ENCODE measurements at regions not wholly inside any gene's neighbourhood (a gene's known extent, or its start where the extent isn't known, plus 50 kb on each side); places are given as distances from the start of the nearest gene placed in this dataset.
A peak's percentile ranks its signal among the peaks of the same experiment; 100 is the strongest.

GRCh38 chr2:144606466-144607095, 86.7 kb upstream of the ZEB2 start:
- peak; percentile 74 for ATAC-seq
- no peaks in the 10 kb centered on the region for H3K36me3 ChIP-seq
- DNase-seq: no peak
- peaks cover 3% of the 10 kb centered on the region for H3K4me1 ChIP-seq
- peak overlapping the region; percentile 31 for H3K27ac ChIP-seq
- TF ChIP-seq CTCF (IDR thresholded peaks at IDR 0.05): no peak
- intact Hi-C loops (cut with DNase I): no loop called here
- no peaks in the 10 kb centered on the region for H3K27me3 ChIP-seq
- H3K4me3 ChIP-seq: no peak overlapping the region
- H3K9me3 ChIP-seq: no peaks in the 10 kb centered on the region

DNA sequence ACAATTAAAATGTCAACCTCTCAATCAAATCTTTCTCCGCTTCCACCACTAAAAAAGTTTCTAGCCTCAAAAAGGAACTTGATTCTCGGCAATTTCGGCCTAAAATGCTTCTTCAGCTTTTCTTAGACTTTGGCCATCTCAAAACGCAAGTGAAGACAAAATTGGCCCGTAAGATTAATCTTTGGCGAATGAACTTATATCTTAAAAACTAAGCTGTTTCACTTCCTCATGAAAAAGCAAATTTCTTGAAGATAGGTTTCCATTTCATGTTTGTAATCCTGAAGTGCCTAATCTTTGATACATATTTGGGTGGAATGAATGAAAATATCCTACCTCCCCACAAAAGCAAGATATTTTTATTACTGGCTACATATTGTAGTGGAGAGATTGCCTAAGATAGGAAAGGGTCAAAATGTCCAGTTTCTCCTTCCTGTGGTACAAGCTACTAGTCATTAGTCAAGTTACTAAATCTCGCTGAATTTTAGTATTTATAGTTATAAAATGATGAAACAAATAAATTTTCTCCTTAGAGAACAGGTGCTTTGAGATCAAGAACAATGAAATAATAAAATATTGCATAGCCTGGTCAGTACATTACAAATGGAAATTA, 85.4 kb upstream of the ZEB2 start:
- H3K9me3 ChIP-seq: no peaks in the 10 kb centered on the region
- no peak for TF ChIP-seq CTCF (IDR thresholded peaks at IDR 0.05)
- peaks cover 3% of the 10 kb centered on the region for H3K4me1 ChIP-seq
- H3K27me3 ChIP-seq: no peaks in the 10 kb centered on the region
- no peaks in the 10 kb centered on the region for H3K36me3 ChIP-seq
- intact Hi-C loops (cut with DNase I): no loop called here
- peak overlapping the region; percentile 9 for H3K27ac ChIP-seq
- ATAC-seq: no peak
- no peak overlapping the region for H3K4me3 ChIP-seq
- DNase-seq: no peak

DNA sequence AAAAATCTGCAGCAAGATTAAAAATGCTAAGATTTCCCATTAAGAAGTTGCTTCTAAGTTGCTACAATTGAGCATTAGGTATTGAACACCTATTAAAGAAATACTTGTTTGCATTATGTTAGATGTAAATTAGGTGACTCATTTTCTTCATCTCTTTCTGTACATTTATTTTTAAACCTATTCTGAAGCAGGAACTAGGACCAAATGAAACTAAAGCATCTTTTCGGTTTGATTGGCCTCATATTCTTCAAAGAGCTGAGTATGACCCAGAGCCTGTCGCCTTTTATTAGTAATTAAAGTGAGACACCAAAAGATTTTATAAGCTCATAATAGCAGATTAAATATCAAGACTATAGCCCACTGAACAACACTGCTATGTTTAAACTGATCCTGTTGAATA, 83.4 kb upstream of the ZEB2 start:
- Histone ChIP-seq H3K27me3 (no peaks in the 10 kb centered on the region), H3K36me3 (no peaks in the 10 kb centered on the region)
- TF ChIP-seq CTCF (IDR thresholded peaks at IDR 0.05): no peak

DNA sequence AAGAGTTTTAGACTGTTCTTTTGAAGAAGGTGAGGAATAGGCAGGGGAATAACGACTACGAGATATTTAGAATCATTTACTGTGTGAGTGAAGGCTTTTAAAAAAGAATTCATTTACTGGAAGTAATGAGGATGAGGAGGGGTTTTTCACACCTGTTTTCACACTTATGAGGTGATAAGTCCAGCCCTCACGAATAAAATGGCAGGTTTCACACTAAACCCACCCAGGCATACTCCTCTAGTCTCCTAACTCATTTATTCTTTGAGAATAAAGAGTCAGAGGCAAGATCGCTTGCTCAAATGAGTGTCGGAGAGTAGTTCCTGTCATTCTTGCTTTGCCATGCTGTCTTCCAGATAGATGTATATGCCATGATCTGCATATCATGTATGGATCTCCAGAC, 79.0 kb upstream of the ZEB2 start:
- Histone ChIP-seq H3K36me3 (no peaks in the 10 kb centered on the region), H3K27me3 (no peaks in the 10 kb centered on the region), H3K9me3 (no peaks in the 10 kb centered on the region), H3K4me3 (no peak overlapping the region), H3K27ac (no peak overlapping the region), H3K4me1 (peaks cover 11% of the 10 kb centered on the region)
- DNase-seq: no peak
- intact Hi-C loops (cut with DNase I): no loop called here
- no peak for ATAC-seq
- TF ChIP-seq CTCF (IDR thresholded peaks at IDR 0.05): no peak

More for the DNA sequence above, 83.4 kb upstream of the ZEB2 start:
- no peak overlapping the region for H3K4me3 ChIP-seq
- no peaks in the 10 kb centered on the region for H3K9me3 ChIP-seq
- intact Hi-C loops (cut with DNase I): no loop called here
- DNase-seq (no peak), ATAC-seq (no peak)
- H3K27ac ChIP-seq: no peak overlapping the region
- H3K4me1 ChIP-seq: peaks cover 2% of the 10 kb centered on the region

- H3K36me3 ChIP-seq: no peaks in the 10 kb centered on the region
- H3K4me3 ChIP-seq: no peak overlapping the region
- DNase-seq: no peak
- TF ChIP-seq CTCF (IDR thresholded peaks at IDR 0.05): no peak
- no peak for ATAC-seq
- H3K27ac ChIP-seq: no peak overlapping the region
- no peaks in the 10 kb centered on the region for H3K9me3 ChIP-seq
- H3K4me1 ChIP-seq: peaks cover 12% of the 10 kb centered on the region
- H3K27me3 ChIP-seq: no peaks in the 10 kb centered on the region
- intact Hi-C loops (cut with DNase I): no loop called here
Measured at GRCh38 chr2:144597894-144598593, 78.1 kb upstream of the ZEB2 start.
